Activated T-helper 17 cell treated with anti-CD3 and anti-CD28 coated beads, Interleukin-2, amount 50 U/mL, for 72 hours (primary cell): ENCODE measurements at regions not wholly inside any gene's neighbourhood (a gene's known extent, or its start where the extent isn't known, plus 50 kb on each side); places are given as distances from the start of the nearest gene placed in this dataset.
"Not testable (repeated sequence)": the region's sequence is repeated elsewhere in the genome, so short reads cannot be mapped to it uniquely, and the experiment has no call there.

ENCODE experiments used
- ATAC-seq: fragments of 150-1000 bp; cut with Tn5 transposase; replicated peaks from 2 replicates; pipeline ENCODE4 v1.10.0; 2021; ENCODE audit warnings: mild to moderate bottlenecking, moderate library complexity
- H3K27ac Mint-ChIP-seq: one replicate; pipeline ENCODE4 v1.8.0; 2022; ENCODE audit warnings: mixed read lengths
- H3K27me3 Mint-ChIP-seq: one replicate; pipeline ENCODE4 v1.8.0; 2022; ENCODE audit warnings: mixed read lengths
- H3K36me3 Mint-ChIP-seq: one replicate; pipeline ENCODE4 v1.8.0; 2022; ENCODE audit warnings: low read depth, mild to moderate bottlenecking, mixed read lengths
- H3K4me1 Mint-ChIP-seq: one replicate; pipeline ENCODE4 v1.8.0; 2022; ENCODE audit warnings: mixed read lengths
- H3K4me3 Mint-ChIP-seq: one replicate; pipeline ENCODE4 v1.8.0; 2022; ENCODE audit warnings: mild to moderate bottlenecking, mixed read lengths
- H3K9me3 Mint-ChIP-seq: one replicate; pipeline ENCODE4 v1.8.0; 2022; ENCODE audit warnings: mixed read lengths

DNA sequence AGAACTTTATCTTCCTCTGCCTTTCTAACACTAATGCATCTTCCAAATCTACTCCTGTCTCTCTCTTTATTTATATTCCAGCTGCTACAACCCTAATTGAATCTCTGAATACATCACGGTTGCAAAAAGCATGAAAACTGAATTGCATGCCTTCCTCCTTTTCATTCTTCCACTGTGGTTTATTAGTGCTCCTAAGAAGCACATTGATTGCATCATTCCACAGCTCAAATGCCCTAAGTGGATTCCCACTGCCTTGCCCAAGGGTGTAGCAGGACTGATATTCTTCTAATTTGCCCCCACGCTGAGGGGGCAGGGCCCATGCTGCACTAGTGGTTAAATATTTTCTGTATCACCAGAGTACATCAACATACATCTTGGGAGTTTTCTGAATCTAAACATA, 640.8 kb downstream of the EFNB2 start:
- no peaks in the 10 kb centered on the region for H3K4me1 Mint-ChIP-seq
- ATAC-seq = no peak
- H3K27me3 Mint-ChIP-seq = peaks cover 3% of the 10 kb centered on the region

DNA sequence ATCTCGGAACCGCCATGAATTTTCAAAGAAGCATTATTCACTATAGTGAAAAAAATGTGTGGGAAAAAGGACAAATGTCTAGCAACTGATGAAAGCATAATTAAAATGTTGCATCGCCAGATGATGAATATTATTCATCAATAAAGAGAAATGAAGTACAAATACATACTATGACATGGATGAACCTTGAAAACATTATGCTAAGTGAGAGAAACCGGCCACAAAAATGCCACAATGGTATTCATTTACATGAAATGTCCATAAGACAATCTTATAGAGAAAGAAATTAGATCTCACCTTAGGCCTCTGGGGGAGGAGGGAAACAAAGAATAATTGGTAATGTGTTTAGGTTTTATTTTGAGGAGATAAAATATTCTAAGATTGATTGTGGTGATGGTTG, 645.0 kb downstream of the EFNB2 start:
- no peak overlapping the region for H3K4me3 Mint-ChIP-seq
- H3K9me3 Mint-ChIP-seq = no peaks in the 10 kb centered on the region
- no peaks in the 10 kb centered on the region for H3K4me1 Mint-ChIP-seq
- no peaks in the 10 kb centered on the region for H3K36me3 Mint-ChIP-seq
- ATAC-seq = no peak
- H3K27me3 Mint-ChIP-seq = peaks cover 3% of the 10 kb centered on the region
- no peak overlapping the region for H3K27ac Mint-ChIP-seq

More for the DNA sequence above, 640.8 kb downstream of the EFNB2 start:
- Mint-ChIP-seq H3K9me3 (peaks cover 4% of the 10 kb centered on the region), H3K4me3 (no peak overlapping the region), H3K27ac (no peak overlapping the region), H3K36me3 (no peaks in the 10 kb centered on the region)

DNA sequence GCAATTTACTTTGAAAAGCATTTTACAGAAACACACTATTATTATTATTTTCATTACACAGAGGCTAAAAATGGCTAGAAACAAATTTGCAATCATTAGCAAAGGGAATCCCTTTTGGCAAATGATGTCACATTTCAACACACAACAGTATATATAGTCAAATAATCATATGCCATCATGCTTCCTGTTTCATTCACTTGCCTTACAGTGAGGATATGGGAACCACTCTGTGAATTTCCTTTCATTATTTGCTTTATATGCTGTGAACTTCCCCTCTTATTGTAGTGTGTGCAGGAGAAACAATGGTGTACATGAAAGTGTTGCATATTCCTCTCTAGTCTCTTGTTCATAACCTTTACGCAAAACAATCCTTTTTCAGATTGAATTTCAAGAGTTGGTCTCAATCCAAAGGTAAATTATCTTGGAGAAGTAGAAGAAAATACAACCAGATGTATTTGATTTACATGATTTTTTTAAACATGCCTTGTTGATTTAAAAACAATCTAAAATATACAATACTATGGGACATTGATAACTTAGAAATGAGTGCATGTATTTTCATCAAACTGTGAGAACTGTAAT, 657.3 kb downstream of the EFNB2 start:
- no peaks in the 10 kb centered on the region for H3K36me3 Mint-ChIP-seq
- no peak for ATAC-seq
- no peaks in the 10 kb centered on the region for H3K4me1 Mint-ChIP-seq
- H3K4me3 Mint-ChIP-seq = no peak overlapping the region
- H3K27ac Mint-ChIP-seq = no peak overlapping the region
- peaks cover 9% of the 10 kb centered on the region for H3K27me3 Mint-ChIP-seq
- H3K9me3 Mint-ChIP-seq = no peaks in the 10 kb centered on the region

DNA sequence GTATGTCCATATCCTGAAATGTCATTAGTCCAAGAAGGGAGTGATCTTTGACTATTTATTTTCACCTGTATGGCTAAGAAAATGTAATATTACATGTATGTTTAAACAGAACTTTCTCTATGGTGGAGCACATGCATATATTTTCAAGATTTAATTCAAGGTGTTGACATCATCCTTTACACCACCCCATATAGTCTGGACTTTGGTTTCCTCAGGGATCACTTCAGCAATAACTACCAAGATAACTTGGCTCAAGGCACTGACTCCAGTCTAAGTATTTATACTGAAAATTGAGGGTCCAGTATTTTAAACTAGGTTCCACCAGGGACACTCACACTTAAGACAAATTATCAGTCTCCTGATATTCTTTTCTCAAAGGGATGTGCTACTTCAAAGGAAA, 660.6 kb downstream of the EFNB2 start:
- no peaks in the 10 kb centered on the region for H3K9me3 Mint-ChIP-seq

DNA sequence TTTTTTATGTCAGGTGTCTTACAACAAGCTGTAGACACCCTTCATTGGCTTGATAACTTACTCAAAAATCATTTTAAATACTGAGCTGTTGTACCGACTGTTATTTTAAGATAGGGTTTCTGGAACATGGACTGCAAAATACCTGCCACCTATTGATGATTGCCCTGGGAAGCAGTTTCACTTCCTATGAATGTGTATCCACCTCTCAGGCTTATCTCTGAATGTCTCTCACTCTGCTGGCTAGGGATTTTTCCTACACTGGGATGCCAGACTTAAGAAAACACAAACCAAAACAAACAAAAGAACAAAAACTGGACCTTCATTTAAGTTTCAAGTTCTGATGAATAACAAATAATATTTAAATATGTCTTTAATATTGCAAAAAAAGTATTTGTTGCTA, 663.7 kb downstream of the EFNB2 start:
- H3K4me1 Mint-ChIP-seq = no peaks in the 10 kb centered on the region
- H3K27me3 Mint-ChIP-seq = peaks cover 4% of the 10 kb centered on the region
- H3K36me3 Mint-ChIP-seq = no peaks in the 10 kb centered on the region
- H3K27ac Mint-ChIP-seq = no peak overlapping the region
- peaks cover 3% of the 10 kb centered on the region for H3K9me3 Mint-ChIP-seq
- no peak for ATAC-seq
- H3K4me3 Mint-ChIP-seq = no peak overlapping the region

More for the DNA sequence above, 660.6 kb downstream of the EFNB2 start:
- Mint-ChIP-seq H3K27me3 (peaks cover 11% of the 10 kb centered on the region), H3K4me1 (no peaks in the 10 kb centered on the region), H3K36me3 (no peaks in the 10 kb centered on the region), H3K27ac (no peak overlapping the region), H3K4me3 (no peak overlapping the region)
- no peak for ATAC-seq

- no peaks in the 10 kb centered on the region for H3K36me3 Mint-ChIP-seq
- H3K4me3 Mint-ChIP-seq = no peak overlapping the region
- H3K27ac Mint-ChIP-seq = no peak overlapping the region
- ATAC-seq = no peak
- no peaks in the 10 kb centered on the region for H3K4me1 Mint-ChIP-seq
- peaks cover 3% of the 10 kb centered on the region for H3K9me3 Mint-ChIP-seq
- peaks cover 4% of the 10 kb centered on the region for H3K27me3 Mint-ChIP-seq
Measured at GRCh38 chr13:105871326-105871725, 664.1 kb downstream of the EFNB2 start.

DNA sequence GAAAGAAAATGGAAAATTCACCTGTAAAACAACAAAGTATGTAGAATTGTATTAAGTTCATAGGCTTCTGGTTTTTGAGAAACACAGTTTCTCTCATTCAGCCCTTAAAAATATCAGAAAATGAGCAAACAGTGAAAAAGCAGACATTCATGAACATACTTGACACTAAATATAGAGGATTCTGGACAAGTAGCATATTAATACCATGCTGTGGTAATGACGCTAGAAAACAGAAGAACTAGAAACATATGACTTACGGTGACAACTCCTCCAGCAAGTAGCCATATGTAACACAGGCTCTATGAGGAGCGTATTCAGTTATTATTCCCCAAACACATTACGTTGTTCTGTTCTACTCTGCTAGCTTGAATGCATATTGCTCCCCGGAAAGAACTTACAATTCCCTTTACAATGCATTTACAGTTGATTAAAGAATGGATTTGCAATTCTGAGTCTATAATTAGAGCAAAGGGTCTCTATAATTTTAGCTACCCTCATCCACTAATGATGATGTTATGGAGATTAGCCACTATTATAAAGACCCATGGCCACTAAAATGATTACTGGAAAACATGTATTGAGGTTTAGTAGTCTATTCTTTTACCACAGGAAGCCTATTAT, 672.1 kb downstream of the EFNB2 start:
- Mint-ChIP-seq H3K4me1 (no peaks in the 10 kb centered on the region), H3K4me3 (no peak overlapping the region), H3K27me3 (no peaks in the 10 kb centered on the region), H3K36me3 (no peaks in the 10 kb centered on the region), H3K27ac (no peak overlapping the region), H3K9me3 (no peaks in the 10 kb centered on the region)
- ATAC-seq = no peak

GRCh38 chr13:105848494-105848893, 687.0 kb downstream of the EFNB2 start:
- Mint-ChIP-seq H3K4me3 (no peak overlapping the region), H3K4me1 (no peaks in the 10 kb centered on the region), H3K36me3 (no peaks in the 10 kb centered on the region), H3K9me3 (peaks cover 4% of the 10 kb centered on the region), H3K27ac (no peak overlapping the region), H3K27me3 (peaks cover 5% of the 10 kb centered on the region)
- no peak for ATAC-seq

- Mint-ChIP-seq H3K36me3 (no peaks in the 10 kb centered on the region), H3K4me1 (no peaks in the 10 kb centered on the region), H3K27me3 (peaks cover 5% of the 10 kb centered on the region), H3K9me3 (peaks cover 4% of the 10 kb centered on the region), H3K4me3 (no peak overlapping the region), H3K27ac (no peak overlapping the region)
- no peak for ATAC-seq
Measured at GRCh38 chr13:105847527-105848291, 687.8 kb downstream of the EFNB2 start.

DNA sequence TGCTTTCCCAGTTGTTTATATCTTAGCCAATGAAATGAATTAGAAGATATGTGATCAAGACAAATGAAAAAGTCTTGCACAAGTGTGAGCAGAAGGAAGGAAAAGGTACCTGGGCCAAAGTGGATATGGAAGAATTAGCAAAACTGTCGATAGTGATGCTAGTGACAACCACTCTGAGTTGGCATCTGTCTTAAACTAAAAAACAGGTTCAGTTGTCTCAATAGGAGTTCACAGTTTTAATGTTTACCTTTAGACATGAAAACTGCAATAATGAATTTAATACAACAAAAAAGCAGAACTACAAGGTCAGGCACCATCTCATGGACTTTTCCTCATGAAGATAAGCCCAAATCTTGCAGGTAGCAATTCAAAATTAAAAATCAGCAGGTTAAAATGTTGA, 688.5 kb downstream of the EFNB2 start:
- peaks cover 5% of the 10 kb centered on the region for H3K27me3 Mint-ChIP-seq
- ATAC-seq = no peak
- H3K9me3 Mint-ChIP-seq = peaks cover 4% of the 10 kb centered on the region
- no peaks in the 10 kb centered on the region for H3K4me1 Mint-ChIP-seq
- no peak overlapping the region for H3K27ac Mint-ChIP-seq
- H3K36me3 Mint-ChIP-seq = no peaks in the 10 kb centered on the region
- H3K4me3 Mint-ChIP-seq = no peak overlapping the region

GRCh38 chr13:105841286-105841685, 694.2 kb downstream of the EFNB2 start:
- Mint-ChIP-seq H3K27me3 (peaks cover 5% of the 10 kb centered on the region), H3K27ac (no peak overlapping the region), H3K4me3 (no peak overlapping the region), H3K36me3 (no peaks in the 10 kb centered on the region), H3K4me1 (peaks cover 4% of the 10 kb centered on the region), H3K9me3 (no peaks in the 10 kb centered on the region)
- ATAC-seq = no peak

GRCh38 chr13:105838231-105838630, 697.2 kb downstream of the EFNB2 start:
- H3K4me1 Mint-ChIP-seq = peaks cover 4% of the 10 kb centered on the region
- no peaks in the 10 kb centered on the region for H3K9me3 Mint-ChIP-seq
- H3K27me3 Mint-ChIP-seq = no peaks in the 10 kb centered on the region
- H3K27ac Mint-ChIP-seq = no peak overlapping the region
- no peak overlapping the region for H3K4me3 Mint-ChIP-seq
- ATAC-seq = no peak
- no peaks in the 10 kb centered on the region for H3K36me3 Mint-ChIP-seq

DNA sequence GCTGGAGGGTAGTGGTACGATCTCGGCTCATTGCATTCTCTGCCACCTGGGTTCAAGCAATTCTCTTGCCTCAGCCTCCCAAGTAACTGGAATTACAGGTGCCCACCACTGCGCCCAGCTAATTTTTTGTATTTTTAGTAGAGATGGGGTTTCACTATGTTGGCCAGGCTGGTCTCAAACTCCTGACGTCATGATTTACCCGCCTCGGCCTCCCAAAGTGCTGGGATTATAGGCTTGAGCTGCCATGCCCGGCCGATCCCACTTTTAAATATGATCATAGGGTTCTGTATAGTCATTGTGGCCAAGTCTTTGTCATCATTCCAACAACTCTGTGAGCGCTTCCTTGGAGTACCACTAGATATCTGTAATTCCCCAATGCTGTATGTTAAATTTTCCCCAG, 698.2 kb downstream of the EFNB2 start:
- not testable (repeated sequence) for H3K36me3 Mint-ChIP-seq, H3K27ac Mint-ChIP-seq, H3K4me1 Mint-ChIP-seq, H3K27me3 Mint-ChIP-seq, ATAC-seq, H3K9me3 Mint-ChIP-seq, H3K4me3 Mint-ChIP-seq

DNA sequence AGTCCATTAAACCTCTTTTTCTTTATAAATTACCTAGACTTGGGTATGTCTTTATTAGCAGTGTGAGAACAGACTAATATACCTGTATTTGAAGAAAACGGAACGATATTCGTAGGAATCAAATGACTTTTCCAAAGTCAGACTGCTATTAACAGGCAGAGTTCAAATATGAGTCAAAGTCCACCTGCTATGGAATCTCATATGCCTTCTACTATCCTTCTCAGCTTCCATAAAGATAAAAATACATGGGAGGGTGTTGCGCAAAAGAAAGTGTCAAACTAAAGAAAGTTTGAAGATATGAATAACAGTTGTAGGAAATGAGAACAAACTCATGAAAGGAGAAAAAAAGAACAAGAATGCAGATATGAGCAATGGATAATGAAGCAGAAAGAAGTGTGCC, 704.6 kb downstream of the EFNB2 start:
- H3K27ac Mint-ChIP-seq = no peak overlapping the region
- no peaks in the 10 kb centered on the region for H3K4me1 Mint-ChIP-seq
- H3K9me3 Mint-ChIP-seq = peaks cover 7% of the 10 kb centered on the region
- no peaks in the 10 kb centered on the region for H3K36me3 Mint-ChIP-seq
- no peak for ATAC-seq
- no peak overlapping the region for H3K4me3 Mint-ChIP-seq
- no peaks in the 10 kb centered on the region for H3K27me3 Mint-ChIP-seq

- no peak for ATAC-seq
- H3K9me3 Mint-ChIP-seq = peaks cover 7% of the 10 kb centered on the region
- no peaks in the 10 kb centered on the region for H3K36me3 Mint-ChIP-seq
- no peak overlapping the region for H3K27ac Mint-ChIP-seq
- no peak overlapping the region for H3K4me3 Mint-ChIP-seq
- H3K4me1 Mint-ChIP-seq = no peaks in the 10 kb centered on the region
- no peaks in the 10 kb centered on the region for H3K27me3 Mint-ChIP-seq
Measured at GRCh38 chr13:105827111-105827809, 708.2 kb downstream of the EFNB2 start.
